ENCODE measurements at regions not wholly inside any gene's neighbourhood (a gene's known extent, or its start where the extent isn't known, plus 50 kb on each side); places are given as distances from the start of the nearest gene placed in this dataset.

DNA sequence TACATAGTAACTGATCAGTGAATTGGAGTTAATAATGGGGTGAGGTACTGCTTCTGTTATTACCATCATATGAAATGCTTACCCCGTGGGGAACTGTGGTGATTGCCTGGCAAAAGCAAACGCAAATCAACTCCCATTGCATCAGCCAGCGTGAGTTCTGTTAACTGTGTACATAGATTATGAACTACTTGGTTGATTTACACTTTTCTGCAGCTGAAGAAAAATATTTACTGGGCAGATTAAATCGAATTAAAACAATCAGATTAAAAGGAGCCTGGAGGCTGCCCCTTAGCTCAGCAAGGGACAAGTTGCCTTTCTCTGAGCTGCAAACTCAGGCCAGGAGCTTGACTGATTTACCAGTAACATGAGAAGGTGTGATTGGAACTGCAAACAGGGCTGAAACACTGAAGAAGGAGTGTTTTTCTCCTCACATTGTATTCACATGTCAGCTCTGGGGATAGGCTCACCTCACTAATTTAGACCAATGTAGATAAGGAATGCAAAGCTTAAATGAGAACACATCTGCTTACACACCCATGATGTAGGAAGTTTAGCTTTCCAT, 220.1 kb downstream of the OSR1 start:
- TF ChIP-seq, protein P1, sequence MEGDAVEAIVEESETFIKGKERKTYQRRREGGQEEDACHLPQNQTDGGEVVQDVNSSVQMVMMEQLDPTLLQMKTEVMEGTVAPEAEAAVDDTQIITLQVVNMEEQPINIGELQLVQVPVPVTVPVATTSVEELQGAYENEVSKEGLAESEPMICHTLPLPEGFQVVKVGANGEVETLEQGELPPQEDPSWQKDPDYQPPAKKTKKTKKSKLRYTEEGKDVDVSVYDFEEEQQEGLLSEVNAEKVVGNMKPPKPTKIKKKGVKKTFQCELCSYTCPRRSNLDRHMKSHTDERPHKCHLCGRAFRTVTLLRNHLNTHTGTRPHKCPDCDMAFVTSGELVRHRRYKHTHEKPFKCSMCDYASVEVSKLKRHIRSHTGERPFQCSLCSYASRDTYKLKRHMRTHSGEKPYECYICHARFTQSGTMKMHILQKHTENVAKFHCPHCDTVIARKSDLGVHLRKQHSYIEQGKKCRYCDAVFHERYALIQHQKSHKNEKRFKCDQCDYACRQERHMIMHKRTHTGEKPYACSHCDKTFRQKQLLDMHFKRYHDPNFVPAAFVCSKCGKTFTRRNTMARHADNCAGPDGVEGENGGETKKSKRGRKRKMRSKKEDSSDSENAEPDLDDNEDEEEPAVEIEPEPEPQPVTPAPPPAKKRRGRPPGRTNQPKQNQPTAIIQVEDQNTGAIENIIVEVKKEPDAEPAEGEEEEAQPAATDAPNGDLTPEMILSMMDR (IDR thresholded peaks at IDR 0.05; ENCODE audit: low read depth, low read length, missing input control) = no peak
- TF ChIP-seq JUND (IDR thresholded peaks at IDR 0.05) = no peak
- TF ChIP-seq, protein P2, sequence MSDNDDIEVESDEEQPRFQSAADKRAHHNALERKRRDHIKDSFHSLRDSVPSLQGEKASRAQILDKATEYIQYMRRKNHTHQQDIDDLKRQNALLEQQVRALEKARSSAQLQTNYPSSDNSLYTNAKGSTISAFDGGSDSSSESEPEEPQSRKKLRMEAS (IDR thresholded peaks at IDR 0.05) = no peak
- no peak for TF ChIP-seq HNF4G (IDR thresholded peaks at IDR 0.05)
- TF ChIP-seq NR2F2 (IDR thresholded peaks at IDR 0.05) = no peak
- no peak for TF ChIP-seq EGR1 (IDR thresholded peaks at IDR 0.05; ENCODE audit: low read depth in 2 of 2)
- no peak for TF ChIP-seq RAD21 (IDR thresholded peaks at IDR 0.05)

All from liver (tissue), 3 donors.